ENCODE measurements at regions not wholly inside any gene's neighbourhood (a gene's known extent, or its start where the extent isn't known, plus 50 kb on each side); places are given as distances from the start of the nearest gene placed in this dataset.
A peak's percentile ranks its signal among the peaks of the same experiment; 100 is the strongest.

- TF ChIP-seq EZH2 (optimal IDR thresholded peaks at IDR 0.05; ENCODE audit: low read depth, low read length) (no peak), CTCF (IDR thresholded peaks at IDR 0.05; ENCODE audit: low read length) (0 out of 2 replicates have a peak, but pooled peaks have one; percentile 5)
These were observed 536.3 kb upstream of the PTPRD start for GRCh38 chr9:11149065-11149464.

All from MM.1S (cell line).